ENCODE measurements at regions not wholly inside any gene's neighbourhood (a gene's known extent, or its start where the extent isn't known, plus 50 kb on each side); places are given as distances from the start of the nearest gene placed in this dataset.

DNA sequence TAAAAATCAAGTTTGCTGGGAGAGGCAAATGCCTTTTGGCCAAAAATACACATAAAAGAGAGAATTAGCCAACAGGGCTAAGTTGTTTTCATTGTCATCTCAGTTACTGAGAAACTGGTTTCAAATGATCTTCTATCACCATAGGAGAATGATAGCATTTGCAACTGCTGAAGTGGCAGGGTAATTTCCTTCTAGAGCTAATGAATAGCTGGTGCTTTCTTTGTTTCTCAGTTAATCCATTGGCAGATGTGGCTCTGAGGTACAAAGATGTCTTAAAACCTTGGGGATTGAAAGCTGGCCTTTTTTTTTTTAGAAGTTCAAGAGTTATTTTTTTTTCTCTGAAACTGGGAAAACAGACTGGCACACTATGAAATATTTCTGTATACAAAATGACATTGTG is 332.7 kb upstream of the KLF12 start:
- Mint-ChIP-seq H3K9me3 (no peaks in the 10 kb centered on the region), H3K4me3 (no peak overlapping the region), H3K36me3 (ENCODE audit: low read depth) (no peaks in the 10 kb centered on the region), H3K4me1 (no peaks in the 10 kb centered on the region), H3K27me3 (no peaks in the 10 kb centered on the region), H3K27ac (no peak overlapping the region)
- DNase-seq = no peak
- no peak for ATAC-seq

DNA sequence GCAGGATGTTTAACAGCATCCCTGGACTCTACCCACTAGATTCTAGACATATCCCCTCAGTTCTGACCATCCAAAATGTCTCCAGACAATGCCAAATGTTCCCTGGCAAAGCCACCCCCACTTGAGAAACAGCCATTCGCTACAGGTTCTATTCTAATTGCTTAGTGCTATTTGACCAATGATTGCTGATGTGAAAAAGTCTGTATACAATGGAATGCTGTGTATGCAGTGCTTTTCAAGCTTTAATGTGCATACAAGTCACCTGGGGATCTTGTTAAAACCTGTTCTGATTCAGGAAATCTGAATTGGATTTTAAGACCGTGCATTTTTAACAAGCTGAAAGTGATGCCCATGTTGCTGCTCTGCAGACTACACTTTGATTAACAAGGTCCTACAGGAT is 331.8 kb upstream of the KLF12 start:
- ATAC-seq = no peak
- Mint-ChIP-seq H3K36me3 (ENCODE audit: low read depth) (no peaks in the 10 kb centered on the region), H3K4me1 (no peaks in the 10 kb centered on the region), H3K27me3 (peaks cover 1% of the 10 kb centered on the region), H3K27ac (no peak overlapping the region), H3K4me3 (no peak overlapping the region), H3K9me3 (no peaks in the 10 kb centered on the region)
- no peak for DNase-seq

DNA sequence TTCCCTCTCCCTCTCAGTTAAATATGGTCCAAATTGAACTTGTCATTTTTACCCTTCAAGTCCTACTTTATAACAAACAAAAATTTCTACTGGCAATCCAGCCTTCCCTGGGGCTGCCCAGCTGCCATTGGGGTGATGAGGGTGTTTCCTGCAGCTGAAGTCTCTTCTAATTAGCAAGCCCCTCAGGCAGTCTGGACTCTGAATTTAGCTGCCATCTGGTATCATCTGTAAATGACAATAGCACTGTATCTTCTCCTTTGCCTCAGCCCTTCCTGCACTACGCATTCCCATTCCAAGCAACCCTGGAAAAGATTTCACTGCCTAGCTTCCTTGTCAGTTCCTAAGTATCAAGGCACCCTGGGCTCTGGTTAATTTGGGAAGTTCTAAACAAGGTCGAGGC is 331.1 kb upstream of the KLF12 start:
- Mint-ChIP-seq H3K27ac (no peak overlapping the region), H3K4me3 (no peak overlapping the region), H3K9me3 (no peaks in the 10 kb centered on the region), H3K4me1 (no peaks in the 10 kb centered on the region), H3K36me3 (ENCODE audit: low read depth) (no peaks in the 10 kb centered on the region), H3K27me3 (peaks cover 7% of the 10 kb centered on the region)
- DNase-seq (no peak), ATAC-seq (no peak)

DNA sequence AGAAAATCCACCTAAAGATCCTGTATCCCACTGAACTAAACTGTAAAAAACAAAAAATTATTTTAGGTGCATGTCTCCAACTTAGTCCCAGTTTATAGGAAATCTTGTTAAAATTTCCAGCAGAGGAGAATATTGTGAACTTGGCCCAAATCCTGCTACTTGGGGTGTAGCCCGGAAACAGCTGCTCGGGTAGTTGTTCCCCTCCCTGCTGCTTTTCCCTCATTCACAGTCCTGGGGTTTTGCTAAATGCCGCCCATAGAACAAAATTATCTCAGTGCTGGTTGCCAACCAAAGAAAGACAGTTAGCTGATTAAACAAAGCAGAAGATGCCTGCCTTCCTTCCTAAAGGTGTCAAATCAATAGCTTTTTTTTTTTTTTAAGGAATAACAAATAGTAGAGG is 330.5 kb upstream of the KLF12 start:
- Mint-ChIP-seq H3K4me3 (no peak overlapping the region), H3K9me3 (no peaks in the 10 kb centered on the region), H3K27me3 (peaks cover 9% of the 10 kb centered on the region), H3K27ac (no peak overlapping the region), H3K4me1 (no peaks in the 10 kb centered on the region), H3K36me3 (ENCODE audit: low read depth) (no peaks in the 10 kb centered on the region)
- ATAC-seq (no peak), DNase-seq (no peak)

DNA sequence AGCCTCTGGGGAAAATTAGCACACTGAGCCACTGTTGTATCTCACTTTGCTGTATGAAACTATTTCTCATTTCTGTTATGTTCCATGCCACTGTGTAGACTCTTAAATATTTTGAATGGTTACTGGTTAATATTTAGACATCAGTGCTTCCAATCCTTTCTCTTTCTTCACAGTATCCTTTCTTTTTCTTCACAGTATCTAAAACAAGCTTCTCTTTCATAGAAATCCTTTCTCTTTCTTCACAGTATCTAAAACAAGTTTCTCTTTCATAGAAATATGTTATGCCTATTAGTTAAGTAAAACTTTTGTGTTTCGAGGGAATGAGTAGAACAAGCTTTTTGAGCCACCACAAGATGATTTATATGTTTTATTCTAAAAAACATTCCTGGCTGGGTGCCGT is 326.8 kb upstream of the KLF12 start:
- no peak overlapping the region for H3K4me3 Mint-ChIP-seq
- DNase-seq (no peak), ATAC-seq (no peak)
- H3K36me3 Mint-ChIP-seq (ENCODE audit: low read depth) = no peaks in the 10 kb centered on the region
- H3K9me3 Mint-ChIP-seq = no peaks in the 10 kb centered on the region
- no peaks in the 10 kb centered on the region for H3K4me1 Mint-ChIP-seq
- peaks cover 15% of the 10 kb centered on the region for H3K27me3 Mint-ChIP-seq
- H3K27ac Mint-ChIP-seq = no peak overlapping the region

DNA sequence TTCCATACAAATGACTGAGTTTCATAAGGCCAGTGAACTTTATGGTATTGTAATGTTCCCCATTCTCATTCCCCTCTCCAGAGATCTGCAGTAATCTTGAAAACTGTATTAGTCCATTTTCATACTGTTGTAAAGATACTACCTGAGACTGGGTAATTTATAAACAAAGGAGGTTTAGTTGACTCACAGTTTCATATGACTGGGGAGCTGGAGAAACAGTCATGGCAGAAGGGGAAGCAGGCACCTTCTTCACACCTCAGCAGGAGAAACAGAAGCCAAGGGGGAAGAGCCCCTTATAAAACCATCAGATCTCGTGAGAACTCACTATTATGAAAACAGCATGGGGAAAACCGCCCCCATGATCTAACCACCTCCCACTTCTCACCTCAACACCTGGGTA is 318.7 kb upstream of the KLF12 start:
- ATAC-seq = no peak
- H3K27ac Mint-ChIP-seq = no peak overlapping the region
- H3K36me3 Mint-ChIP-seq (ENCODE audit: low read depth) = peaks cover 2% of the 10 kb centered on the region
- H3K9me3 Mint-ChIP-seq = peaks cover 21% of the 10 kb centered on the region
- H3K27me3 Mint-ChIP-seq = peaks cover 10% of the 10 kb centered on the region
- DNase-seq = no peak
- no peak overlapping the region for H3K4me3 Mint-ChIP-seq
- peaks cover 2% of the 10 kb centered on the region for H3K4me1 Mint-ChIP-seq

DNA sequence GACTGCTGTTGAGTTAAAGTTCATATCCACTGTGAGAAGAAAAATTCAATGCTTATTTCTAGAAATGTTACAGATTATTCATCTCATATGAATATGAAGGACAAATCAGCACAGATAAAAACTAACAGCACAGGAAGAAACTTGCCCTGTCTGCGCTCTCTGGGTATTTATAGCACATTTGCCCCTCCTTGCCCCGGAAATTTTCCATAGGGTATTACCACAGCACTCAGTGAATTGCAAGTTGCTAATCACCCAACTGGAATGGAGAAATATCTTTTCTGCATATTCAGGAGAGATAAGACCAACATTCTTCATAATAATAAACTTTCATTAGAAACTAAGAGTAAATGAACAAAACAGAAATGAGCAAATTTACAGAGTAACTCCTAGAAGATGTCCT is 318.0 kb upstream of the KLF12 start:
- H3K4me3 Mint-ChIP-seq = no peak overlapping the region
- peaks cover 2% of the 10 kb centered on the region for H3K4me1 Mint-ChIP-seq
- no peak for DNase-seq
- H3K27ac Mint-ChIP-seq = no peak overlapping the region
- no peak for ATAC-seq
- peaks cover 21% of the 10 kb centered on the region for H3K9me3 Mint-ChIP-seq
- peaks cover 7% of the 10 kb centered on the region for H3K27me3 Mint-ChIP-seq
- peaks cover 2% of the 10 kb centered on the region for H3K36me3 Mint-ChIP-seq (ENCODE audit: low read depth)

DNA sequence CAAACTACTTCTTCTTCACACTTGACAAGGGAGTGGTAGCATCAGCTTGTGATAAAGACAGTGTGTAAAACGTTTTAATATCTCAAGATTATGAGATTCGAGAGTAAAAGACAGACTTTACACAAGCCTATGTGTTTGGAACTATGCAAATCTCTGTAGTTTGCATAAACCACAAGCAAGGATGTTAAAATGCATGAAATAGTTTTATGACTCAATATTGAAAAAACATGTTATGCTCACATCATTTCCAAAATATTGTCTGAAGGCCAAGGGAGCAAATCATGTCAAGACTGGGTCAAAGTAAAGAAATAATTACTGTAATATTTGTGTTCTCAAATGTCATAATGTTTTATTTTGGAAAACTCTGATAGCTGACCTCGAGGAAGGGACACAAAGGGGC is 316.8 kb upstream of the KLF12 start:
- Mint-ChIP-seq H3K9me3 (peaks cover 21% of the 10 kb centered on the region), H3K27me3 (peaks cover 5% of the 10 kb centered on the region), H3K4me3 (no peak overlapping the region), H3K4me1 (peaks cover 2% of the 10 kb centered on the region), H3K27ac (no peak overlapping the region), H3K36me3 (ENCODE audit: low read depth) (peaks cover 2% of the 10 kb centered on the region)
- ATAC-seq (no peak), DNase-seq (no peak)

DNA sequence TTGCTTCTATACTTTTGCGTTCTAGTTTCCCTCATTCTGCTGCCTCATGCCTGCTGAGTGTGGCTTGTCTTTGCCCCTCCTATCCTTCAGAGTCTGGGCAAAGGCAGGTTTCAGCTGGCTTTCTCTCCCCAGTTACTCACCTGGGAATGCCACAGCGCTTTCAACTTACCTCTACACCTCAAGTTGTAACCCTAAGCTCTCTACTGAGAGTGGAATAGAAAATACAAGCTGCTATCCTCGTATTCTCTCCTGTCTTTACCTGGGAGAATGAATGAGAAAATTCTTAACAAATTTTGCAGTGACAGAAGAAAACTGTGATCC is 316.3 kb upstream of the KLF12 start:
- H3K27me3 Mint-ChIP-seq = peaks cover 2% of the 10 kb centered on the region
- H3K27ac Mint-ChIP-seq = no peak overlapping the region
- peaks cover 2% of the 10 kb centered on the region for H3K4me1 Mint-ChIP-seq
- ATAC-seq (no peak), DNase-seq (no peak)
- H3K9me3 Mint-ChIP-seq = peaks cover 21% of the 10 kb centered on the region
- H3K4me3 Mint-ChIP-seq = no peak overlapping the region
- H3K36me3 Mint-ChIP-seq (ENCODE audit: low read depth) = peaks cover 2% of the 10 kb centered on the region

DNA sequence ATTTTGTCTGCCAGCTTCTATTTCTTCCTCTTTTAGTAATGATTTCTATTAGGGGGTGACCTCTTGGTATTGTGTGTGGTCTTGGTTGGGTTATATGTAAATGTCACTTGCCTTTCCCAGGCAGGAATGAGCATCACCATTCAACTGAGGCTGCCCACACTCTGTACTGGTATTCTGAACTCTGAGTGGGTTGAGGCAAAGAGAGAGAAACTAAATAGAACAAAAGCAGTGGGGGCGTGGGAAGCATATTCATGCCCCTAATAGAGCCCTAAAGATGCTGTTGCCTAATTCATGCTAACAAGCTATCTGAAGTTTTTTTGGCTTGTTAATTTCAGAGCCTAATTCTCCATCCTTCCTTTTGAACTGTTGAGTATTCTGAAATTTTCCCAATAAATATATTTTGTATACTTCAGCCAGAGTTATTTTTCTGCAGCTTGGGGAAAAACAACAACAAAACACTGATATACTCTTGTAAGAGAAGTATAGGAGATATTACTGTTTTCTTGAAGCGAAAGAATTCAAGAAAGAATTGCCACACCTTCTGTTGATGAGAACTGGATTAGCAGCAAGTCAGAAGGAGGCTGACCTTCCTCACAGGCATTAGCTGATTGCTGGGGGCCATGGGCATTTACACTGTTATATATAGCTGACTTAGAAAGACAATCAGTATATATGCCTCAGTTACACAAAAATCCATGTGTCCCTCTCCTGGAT is 315.8 kb upstream of the KLF12 start:
- Mint-ChIP-seq H3K36me3 (ENCODE audit: low read depth) (peaks cover 2% of the 10 kb centered on the region), H3K4me1 (peaks cover 2% of the 10 kb centered on the region)
- no peak for ATAC-seq

DNA sequence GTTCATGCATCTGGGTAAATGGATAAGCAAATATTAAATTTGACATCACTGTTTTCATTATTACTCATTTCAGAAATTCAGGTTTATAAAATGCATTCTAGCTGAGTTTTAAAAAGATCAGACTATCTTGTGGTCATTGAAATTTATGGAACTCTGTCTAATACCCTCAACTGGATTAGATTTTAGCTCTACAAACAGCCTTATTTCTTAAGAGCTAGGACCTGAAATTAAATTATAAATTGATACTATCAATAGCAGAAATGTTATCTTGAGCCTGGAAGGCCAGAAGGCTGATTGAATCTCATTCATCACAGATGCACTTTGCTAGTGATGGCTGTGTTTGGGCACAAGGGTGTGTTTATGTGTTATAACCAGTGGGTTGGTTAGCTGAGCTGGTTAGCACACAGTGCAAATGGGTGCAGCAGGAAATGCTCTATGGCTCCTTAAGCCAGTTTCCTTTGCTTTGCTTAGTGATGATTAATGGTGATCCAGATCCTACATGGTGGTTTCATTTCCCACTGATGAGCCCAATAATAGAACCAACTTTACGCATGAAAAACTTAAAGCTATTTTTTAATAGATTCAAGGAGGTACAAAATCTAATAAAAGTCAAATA is 310.8 kb upstream of the KLF12 start:
- H3K4me1 Mint-ChIP-seq = no peaks in the 10 kb centered on the region
- DNase-seq = no peak
- H3K36me3 Mint-ChIP-seq (ENCODE audit: low read depth) = peaks cover 2% of the 10 kb centered on the region
- peaks cover 19% of the 10 kb centered on the region for H3K9me3 Mint-ChIP-seq
- no peak for ATAC-seq
- no peak overlapping the region for H3K4me3 Mint-ChIP-seq
- no peaks in the 10 kb centered on the region for H3K27me3 Mint-ChIP-seq
- no peak overlapping the region for H3K27ac Mint-ChIP-seq

More for the DNA sequence above, 315.8 kb upstream of the KLF12 start:
- Mint-ChIP-seq H3K27me3 (peaks cover 2% of the 10 kb centered on the region), H3K9me3 (peaks cover 18% of the 10 kb centered on the region), H3K27ac (no peak overlapping the region), H3K4me3 (no peak overlapping the region)
- DNase-seq = no peak

DNA sequence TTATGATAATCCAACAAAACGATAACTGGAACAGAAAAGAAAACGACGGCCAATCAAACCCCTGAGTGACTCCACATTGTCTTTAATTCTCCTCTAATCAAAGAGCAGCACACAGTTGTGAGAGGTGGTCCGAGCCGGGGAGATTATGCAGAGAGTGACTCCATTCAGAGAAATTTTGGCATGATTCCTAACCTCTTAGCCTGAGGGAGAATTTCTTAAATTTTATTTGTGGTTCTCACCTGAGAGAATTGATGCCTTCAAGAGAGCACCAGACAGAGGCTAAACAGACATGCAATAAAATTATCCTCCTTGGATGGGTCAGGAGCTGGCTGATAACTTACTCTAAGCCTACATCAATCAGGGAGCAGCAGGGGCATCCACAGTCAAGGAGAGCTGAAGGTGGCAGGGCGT is 310.0 kb upstream of the KLF12 start:
- Mint-ChIP-seq H3K4me3 (no peak overlapping the region), H3K9me3 (peaks cover 13% of the 10 kb centered on the region), H3K27ac (no peak overlapping the region), H3K27me3 (no peaks in the 10 kb centered on the region), H3K36me3 (ENCODE audit: low read depth) (peaks cover 2% of the 10 kb centered on the region), H3K4me1 (no peaks in the 10 kb centered on the region)
- DNase-seq = no peak
- no peak for ATAC-seq

DNA sequence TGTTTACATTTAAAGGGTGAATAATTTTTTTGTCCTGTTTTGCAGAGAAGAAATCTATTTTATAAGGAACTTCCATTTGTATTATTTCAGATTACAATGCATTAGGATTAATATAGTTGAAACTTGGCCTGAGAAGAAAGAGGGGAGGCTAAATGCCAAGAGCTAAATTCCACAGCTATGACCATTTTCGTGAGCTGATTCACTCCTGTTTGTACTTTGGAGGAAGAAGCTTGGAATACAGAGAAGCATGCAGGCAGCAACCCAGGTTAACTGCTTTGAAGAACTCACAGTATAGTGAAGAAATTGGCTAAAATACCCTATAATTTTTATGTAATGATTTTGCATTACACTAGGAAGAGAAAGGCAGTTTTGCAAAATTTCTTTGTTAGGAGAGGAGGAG is 309.4 kb upstream of the KLF12 start:
- Mint-ChIP-seq H3K4me3 (no peak overlapping the region), H3K27me3 (no peaks in the 10 kb centered on the region), H3K9me3 (peaks cover 8% of the 10 kb centered on the region), H3K4me1 (no peaks in the 10 kb centered on the region), H3K36me3 (ENCODE audit: low read depth) (no peaks in the 10 kb centered on the region), H3K27ac (no peak overlapping the region)
- no peak for DNase-seq
- no peak for ATAC-seq

DNA sequence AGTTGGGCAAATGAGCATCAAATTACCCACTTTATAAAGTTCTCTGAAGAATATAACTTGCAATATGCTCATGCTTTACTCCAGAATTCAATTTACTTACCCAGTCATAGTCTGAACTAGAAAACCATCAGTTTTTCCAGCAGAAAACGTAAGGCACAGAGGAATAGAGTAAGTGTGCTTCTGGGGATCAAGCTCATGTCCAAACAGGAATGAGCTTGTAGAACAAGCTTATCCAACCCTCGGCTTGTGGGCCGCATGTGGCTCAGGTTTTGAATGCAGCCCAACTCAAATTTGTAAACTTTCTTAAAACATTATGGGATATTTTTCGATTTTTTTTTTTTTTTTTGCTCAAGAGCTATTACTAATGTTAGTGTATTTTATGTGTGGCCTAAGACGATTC is 308.5 kb upstream of the KLF12 start:
- Mint-ChIP-seq H3K4me1 (no peaks in the 10 kb centered on the region), H3K36me3 (ENCODE audit: low read depth) (no peaks in the 10 kb centered on the region), H3K27me3 (no peaks in the 10 kb centered on the region), H3K27ac (no peak overlapping the region), H3K9me3 (peaks cover 5% of the 10 kb centered on the region), H3K4me3 (no peak overlapping the region)
- DNase-seq (no peak), ATAC-seq (no peak)

DNA sequence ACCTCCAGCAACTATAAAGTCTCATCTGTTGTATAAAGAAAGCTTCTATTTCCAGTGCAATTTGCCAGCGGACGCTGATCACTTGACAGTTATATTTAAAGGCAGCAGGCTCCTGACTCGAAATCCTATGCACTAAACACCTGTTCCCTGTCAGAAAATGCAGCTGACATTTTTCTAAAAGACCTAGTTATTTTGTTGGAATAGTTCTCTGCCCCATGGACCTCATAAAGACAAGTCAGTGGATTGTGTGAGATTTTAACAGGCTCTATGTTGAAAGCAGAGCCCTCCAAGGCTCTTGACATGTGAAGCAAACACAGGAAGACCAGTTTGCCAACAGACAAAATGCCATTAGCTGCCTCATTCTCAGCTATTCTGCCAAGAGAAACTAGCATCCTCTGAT is 304.7 kb upstream of the KLF12 start:
- Mint-ChIP-seq H3K4me3 (no peak overlapping the region), H3K9me3 (peaks cover 5% of the 10 kb centered on the region), H3K36me3 (ENCODE audit: low read depth) (no peaks in the 10 kb centered on the region), H3K4me1 (peaks cover 1% of the 10 kb centered on the region), H3K27me3 (no peaks in the 10 kb centered on the region), H3K27ac (no peak overlapping the region)
- ATAC-seq (no peak), DNase-seq (no peak)

DNA sequence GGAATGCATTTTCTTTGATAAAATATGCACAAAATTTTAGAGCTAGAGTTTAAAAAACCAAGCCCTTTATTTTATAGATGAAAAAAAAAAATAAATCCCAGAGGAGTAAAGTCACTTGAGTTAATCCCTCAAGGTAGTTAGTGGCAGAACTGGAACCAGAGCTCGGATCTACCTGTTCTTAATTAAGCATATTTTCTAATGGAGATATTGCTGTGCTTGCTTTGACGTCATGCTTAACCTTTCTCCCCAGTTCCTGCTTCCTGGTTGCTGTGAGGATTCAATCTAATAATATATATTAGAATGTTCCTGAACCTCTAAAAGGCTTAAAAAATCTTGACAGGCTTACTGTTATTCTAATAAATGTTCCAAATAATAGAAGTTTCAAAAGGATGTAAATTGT is 300.6 kb upstream of the KLF12 start:
- no peak for ATAC-seq
- Mint-ChIP-seq H3K4me3 (no peak overlapping the region), H3K4me1 (peaks cover 1% of the 10 kb centered on the region), H3K27me3 (no peaks in the 10 kb centered on the region), H3K36me3 (ENCODE audit: low read depth) (peaks cover 2% of the 10 kb centered on the region), H3K27ac (no peak overlapping the region), H3K9me3 (no peaks in the 10 kb centered on the region)
- DNase-seq = no peak
